ENCODE measurements at regions not wholly inside any gene's neighbourhood (a gene's known extent, or its start where the extent isn't known, plus 50 kb on each side); places are given as distances from the start of the nearest gene placed in this dataset.

GRCh38 chr15:37518436-37518835 is 416.0 kb upstream of the TMCO5A start:
- no peak for DNase-seq (ENCODE audit: low read depth, low spot score)
- H3K4me3 ChIP-seq (ENCODE audit: low read depth, low read length), result no peak overlapping the region
- in situ Hi-C loops (cut with HindIII; ENCODE audit: low sequenced_read_pairs), result no loop called here
- no peak for TF ChIP-seq CTCF (IDR thresholded peaks at IDR 0.05; ENCODE audit: low read depth, low read length)

- DNase-seq (ENCODE audit: low read depth, low spot score), result no peak
- no peak for TF ChIP-seq CTCF (IDR thresholded peaks at IDR 0.05; ENCODE audit: low read depth, low read length)
- in situ Hi-C loops (cut with HindIII; ENCODE audit: low sequenced_read_pairs), result no loop called here
- H3K4me3 ChIP-seq (ENCODE audit: low read depth, low read length), result no peak overlapping the region
Measured at GRCh38 chr15:37520026-37520425, 414.4 kb upstream of the TMCO5A start.

- H3K4me3 ChIP-seq (ENCODE audit: low read depth, low read length), result no peak overlapping the region
- TF ChIP-seq CTCF (IDR thresholded peaks at IDR 0.05; ENCODE audit: low read depth, low read length), result no peak
- no peak for DNase-seq (ENCODE audit: low read depth, low spot score)
- in situ Hi-C loops (cut with HindIII; ENCODE audit: low sequenced_read_pairs), result no loop called here
Measured at GRCh38 chr15:37520882-37521281, 413.6 kb upstream of the TMCO5A start.

- DNase-seq (ENCODE audit: low read depth, low spot score), result no peak
- no peak overlapping the region for H3K4me3 ChIP-seq (ENCODE audit: low read depth, low read length)
- in situ Hi-C loops (cut with HindIII; ENCODE audit: low sequenced_read_pairs), result no loop called here
- TF ChIP-seq CTCF (IDR thresholded peaks at IDR 0.05; ENCODE audit: low read depth, low read length), result no peak
Measured at GRCh38 chr15:37524601-37525000, 409.8 kb upstream of the TMCO5A start.

GRCh38 chr15:37528432-37528831 is 406.0 kb upstream of the TMCO5A start:
- no peak overlapping the region for H3K4me3 ChIP-seq (ENCODE audit: low read depth, low read length)
- in situ Hi-C loops (cut with HindIII; ENCODE audit: low sequenced_read_pairs), result no loop called here
- TF ChIP-seq CTCF (IDR thresholded peaks at IDR 0.05; ENCODE audit: low read depth, low read length), result no peak
- no peak for DNase-seq (ENCODE audit: low read depth, low spot score)

GRCh38 chr15:37536967-37537605 is 397.4 kb upstream of the TMCO5A start:
- TF ChIP-seq CTCF (IDR thresholded peaks at IDR 0.05; ENCODE audit: low read depth, low read length), result no peak
- DNase-seq (ENCODE audit: low read depth, low spot score), result no peak
- in situ Hi-C loops (cut with HindIII; ENCODE audit: low sequenced_read_pairs), result no loop called here
- H3K4me3 ChIP-seq (ENCODE audit: low read depth, low read length), result no peak overlapping the region

GRCh38 chr15:37537802-37538201 is 396.6 kb upstream of the TMCO5A start:
- no peak overlapping the region for H3K4me3 ChIP-seq (ENCODE audit: low read depth, low read length)
- no peak for TF ChIP-seq CTCF (IDR thresholded peaks at IDR 0.05; ENCODE audit: low read depth, low read length)
- DNase-seq (ENCODE audit: low read depth, low spot score), result no peak
- in situ Hi-C loops (cut with HindIII; ENCODE audit: low sequenced_read_pairs), result no loop called here

Data from astrocyte of the spinal cord (primary cell).